ENCODE measurements at regions not wholly inside any gene's neighbourhood (a gene's known extent, or its start where the extent isn't known, plus 50 kb on each side); places are given as distances from the start of the nearest gene placed in this dataset.

DNA sequence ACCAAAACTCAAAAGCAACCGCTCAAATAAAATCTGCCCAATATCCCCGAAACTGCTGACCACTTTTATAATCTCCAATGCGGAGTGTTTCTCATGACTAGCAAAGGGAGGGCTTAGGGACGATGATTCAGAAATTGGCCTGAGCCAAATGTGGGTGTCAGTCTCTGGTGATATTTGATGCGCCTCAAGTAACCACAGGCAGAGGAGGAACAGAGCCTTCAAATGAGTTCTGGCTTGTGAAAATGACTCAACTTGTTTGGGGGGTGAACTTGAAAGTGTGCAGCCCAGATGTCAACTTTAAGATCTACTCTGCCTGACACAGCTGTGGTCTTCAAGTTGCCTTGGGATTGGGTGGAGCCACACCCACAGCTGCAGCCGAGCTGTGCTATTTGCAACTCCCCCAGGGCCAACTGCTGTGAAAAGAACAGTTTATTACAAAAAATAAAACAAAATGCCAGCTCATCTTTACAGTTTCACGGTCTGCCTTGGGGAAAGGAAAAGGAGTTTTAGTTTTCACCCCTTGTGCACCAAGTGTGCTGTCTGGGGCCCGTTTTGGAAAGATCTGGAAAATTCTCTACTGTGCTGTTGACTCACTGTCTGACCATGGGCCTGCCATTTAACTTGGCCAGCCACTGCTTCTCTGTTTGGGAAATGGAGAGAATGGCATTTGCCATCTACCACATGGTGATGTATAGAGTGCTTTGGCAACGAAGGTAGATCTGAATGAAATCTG is 222.1 kb downstream of the MTX2 start:
- no peak for TF ChIP-seq CTCF (conservative IDR thresholded peaks at IDR 0.05; ENCODE audit: low read length)
- no peak for TF ChIP-seq EZH2phosphoT487 (IDR thresholded peaks at IDR 0.05; ENCODE audit: borderline replicate concordance, low read depth, low read length)
